Neural cell (in vitro differentiated cells): ENCODE measurements at regions not wholly inside any gene's neighbourhood (a gene's known extent, or its start where the extent isn't known, plus 50 kb on each side); places are given as distances from the start of the nearest gene placed in this dataset.

Source experiments
- H2AFZ ChIP-seq: fragments of 200-600, 300-800 bp; sonication (generic), shearing (Covaris generic); 2 replicates; pipeline ENCODE4 v1.6.0; 2014; ENCODE audit warnings: low read depth, mild to moderate bottlenecking, antibody characterized with exemption, low read length, moderate library complexity
- H3F3A ChIP-seq: fragments of 200-600 bp; shearing (Covaris generic); 2 replicates; pipeline ENCODE4 v1.6.1; 2016; ENCODE audit warnings: mild to moderate bottlenecking, moderate library complexity, mixed read lengths, antibody characterized with exemption, low read length; ENCODE audit not compliant: insufficient read depth, poor library complexity, severe bottlenecking
- H3K27ac ChIP-seq: fragments of 200-600, 300-800 bp; sonication (generic), shearing (Covaris generic); 2 replicates; pipeline ENCODE4 v1.5.1; 2014; ENCODE audit warnings: mild to moderate bottlenecking, low read length, moderate library complexity
- H3K27me3 ChIP-seq: fragments of 300-800, 200-600 bp; sonication (generic), shearing (Covaris generic); 2 replicates; pipeline ENCODE4 v1.6.0; 2014; ENCODE audit warnings: mild to moderate bottlenecking, low read depth, low read length, moderate library complexity; ENCODE audit not compliant: insufficient read depth
- H3K36me3 ChIP-seq: fragments of 300-800, 200-600 bp; sonication (generic), shearing (Covaris generic); 2 replicates; pipeline ENCODE4 v1.5.1; 2014; ENCODE audit warnings: mild to moderate bottlenecking, antibody characterized with exemption, low read length, moderate library complexity; ENCODE audit not compliant: insufficient read depth
- H3K4me2 ChIP-seq: fragments of 300-800, 200-600 bp; sonication (generic), shearing (Covaris generic); 2 replicates; pipeline ENCODE4 v1.6.0; 2014; ENCODE audit warnings: mild to moderate bottlenecking, low read length
- H3K4me3 ChIP-seq: fragments of 300-800, 200-600 bp; sonication (generic), shearing (Covaris generic); 2 replicates; pipeline ENCODE4 v1.5.1; 2014; ENCODE audit warnings: mild to moderate bottlenecking, low read length, moderate library complexity
- H3K79me2 ChIP-seq: fragments of 200-600 bp; shearing (Covaris generic); replicated peaks from 2 replicates; pipeline ENCODE4 v1.6.0; 2014; ENCODE audit warnings: mild to moderate bottlenecking, low read length, moderate library complexity; ENCODE audit not compliant: insufficient read depth
- H3K9ac ChIP-seq: fragments of 300-800, 200-600 bp; sonication (generic), shearing (Covaris generic); 2 replicates; pipeline ENCODE4 v1.6.1; 2016; ENCODE audit warnings: mild to moderate bottlenecking, low read length, mixed read lengths
- H3K9me2 ChIP-seq: fragments of 200-600 bp; shearing (Covaris generic); 2 replicates; pipeline ENCODE4 v1.6.1; 2016; ENCODE audit warnings: mild to moderate bottlenecking, low read length, mixed read lengths; ENCODE audit not compliant: insufficient read depth
- H3K9me3 ChIP-seq: fragments of 200-600, 300-800 bp; sonication (generic), shearing (Covaris generic); 2 replicates; pipeline ENCODE4 v1.6.1; 2016; ENCODE audit warnings: mild to moderate bottlenecking, mixed run types, low read length, moderate library complexity, mixed read lengths
- H4K20me1 ChIP-seq: fragments of 200-600 bp; shearing (Covaris generic); 2 replicates; pipeline ENCODE4 v1.6.1; 2016; ENCODE audit warnings: mild to moderate bottlenecking, mixed run types; ENCODE audit not compliant: insufficient read depth
- EP300 ChIP-seq: fragments of 450-650 bp; conservative IDR thresholded peaks from 2 replicates; pipeline ENCODE4 v1.6.1; 2014; ENCODE audit warnings: antibody characterized with exemption, mild to moderate bottlenecking, moderate library complexity; ENCODE audit not compliant: poor library complexity, severe bottlenecking
- EZH2 ChIP-seq: fragments of 200-600, 300-800 bp; shearing (Covaris generic), sonication (generic); IDR thresholded peaks from 2 replicates; pipeline ENCODE4 v1.6.1; 2014; ENCODE audit warnings: antibody characterized with exemption, low read length, borderline replicate concordance, mild to moderate bottlenecking; ENCODE audit not compliant: insufficient read depth, poor library complexity, severe bottlenecking
- MXI1 ChIP-seq: fragments of 450-650 bp; conservative IDR thresholded peaks from 2 replicates; pipeline ENCODE4 v1.6.1; 2014; ENCODE audit warnings: antibody characterized with exemption, mild to moderate bottlenecking; ENCODE audit not compliant: poor library complexity, severe bottlenecking
- POLR2AphosphoS5 ChIP-seq: IDR thresholded peaks from 2 replicates; pipeline ENCODE4 v1.6.1; 2012
- RAD21 ChIP-seq: fragments of 450-650 bp; conservative IDR thresholded peaks from 2 replicates; pipeline ENCODE4 v1.6.1; 2014; ENCODE audit warnings: antibody characterized with exemption, mild to moderate bottlenecking, moderate library complexity
- SMC3 ChIP-seq: fragments of 450-650 bp; conservative IDR thresholded peaks from 2 replicates; pipeline ENCODE4 v1.6.1; 2014; ENCODE audit warnings: antibody characterized with exemption, mild to moderate bottlenecking, moderate library complexity; ENCODE audit not compliant: poor library complexity
- TAF1 ChIP-seq: IDR thresholded peaks from 2 replicates; pipeline ENCODE4 v1.6.1; 2012; ENCODE audit warnings: low read depth
- TF ChIP-seq, protein P1 (sequence below): IDR thresholded peaks from 2 replicates; pipeline ENCODE4 v1.6.1; 2012; ENCODE audit warnings: borderline replicate concordance
- TF ChIP-seq, protein P2 (sequence below): fragments of 450-650 bp; IDR thresholded peaks from 2 replicates; pipeline ENCODE4 v1.5.1; 2014; ENCODE audit warnings: antibody characterized with exemption, mild to moderate bottlenecking, moderate library complexity; ENCODE audit not compliant: poor library complexity, severe bottlenecking

GRCh38 chrX:13401724-13402123, 81.9 kb upstream of the ATXN3L start:
- Histone ChIP-seq H3K4me3 (no peak overlapping the region), H3K9me3 (no peaks in the 10 kb centered on the region), H3K36me3 (no peaks in the 10 kb centered on the region), H3K4me2 (no peak overlapping the region), H3K9ac (no peak overlapping the region), H2AFZ (no peak overlapping the region), H3K27me3 (no peaks in the 10 kb centered on the region), H3F3A (no peaks in the 10 kb centered on the region), H4K20me1 (no peaks in the 10 kb centered on the region), H3K27ac (no peak overlapping the region), H3K79me2 (no peaks in the 10 kb centered on the region), H3K9me2 (no peaks in the 10 kb centered on the region)
- TF ChIP-seq TAF1 (no peak), EP300 (no peak), EZH2 (no peak), SMC3 (no peak), POLR2AphosphoS5 (no peak), MXI1 (no peak), RAD21 (no peak)
- TF ChIP-seq, protein P1, sequence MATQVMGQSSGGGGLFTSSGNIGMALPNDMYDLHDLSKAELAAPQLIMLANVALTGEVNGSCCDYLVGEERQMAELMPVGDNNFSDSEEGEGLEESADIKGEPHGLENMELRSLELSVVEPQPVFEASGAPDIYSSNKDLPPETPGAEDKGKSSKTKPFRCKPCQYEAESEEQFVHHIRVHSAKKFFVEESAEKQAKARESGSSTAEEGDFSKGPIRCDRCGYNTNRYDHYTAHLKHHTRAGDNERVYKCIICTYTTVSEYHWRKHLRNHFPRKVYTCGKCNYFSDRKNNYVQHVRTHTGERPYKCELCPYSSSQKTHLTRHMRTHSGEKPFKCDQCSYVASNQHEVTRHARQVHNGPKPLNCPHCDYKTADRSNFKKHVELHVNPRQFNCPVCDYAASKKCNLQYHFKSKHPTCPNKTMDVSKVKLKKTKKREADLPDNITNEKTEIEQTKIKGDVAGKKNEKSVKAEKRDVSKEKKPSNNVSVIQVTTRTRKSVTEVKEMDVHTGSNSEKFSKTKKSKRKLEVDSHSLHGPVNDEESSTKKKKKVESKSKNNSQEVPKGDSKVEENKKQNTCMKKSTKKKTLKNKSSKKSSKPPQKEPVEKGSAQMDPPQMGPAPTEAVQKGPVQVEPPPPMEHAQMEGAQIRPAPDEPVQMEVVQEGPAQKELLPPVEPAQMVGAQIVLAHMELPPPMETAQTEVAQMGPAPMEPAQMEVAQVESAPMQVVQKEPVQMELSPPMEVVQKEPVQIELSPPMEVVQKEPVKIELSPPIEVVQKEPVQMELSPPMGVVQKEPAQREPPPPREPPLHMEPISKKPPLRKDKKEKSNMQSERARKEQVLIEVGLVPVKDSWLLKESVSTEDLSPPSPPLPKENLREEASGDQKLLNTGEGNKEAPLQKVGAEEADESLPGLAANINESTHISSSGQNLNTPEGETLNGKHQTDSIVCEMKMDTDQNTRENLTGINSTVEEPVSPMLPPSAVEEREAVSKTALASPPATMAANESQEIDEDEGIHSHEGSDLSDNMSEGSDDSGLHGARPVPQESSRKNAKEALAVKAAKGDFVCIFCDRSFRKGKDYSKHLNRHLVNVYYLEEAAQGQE = no peak
- TF ChIP-seq, protein P2, sequence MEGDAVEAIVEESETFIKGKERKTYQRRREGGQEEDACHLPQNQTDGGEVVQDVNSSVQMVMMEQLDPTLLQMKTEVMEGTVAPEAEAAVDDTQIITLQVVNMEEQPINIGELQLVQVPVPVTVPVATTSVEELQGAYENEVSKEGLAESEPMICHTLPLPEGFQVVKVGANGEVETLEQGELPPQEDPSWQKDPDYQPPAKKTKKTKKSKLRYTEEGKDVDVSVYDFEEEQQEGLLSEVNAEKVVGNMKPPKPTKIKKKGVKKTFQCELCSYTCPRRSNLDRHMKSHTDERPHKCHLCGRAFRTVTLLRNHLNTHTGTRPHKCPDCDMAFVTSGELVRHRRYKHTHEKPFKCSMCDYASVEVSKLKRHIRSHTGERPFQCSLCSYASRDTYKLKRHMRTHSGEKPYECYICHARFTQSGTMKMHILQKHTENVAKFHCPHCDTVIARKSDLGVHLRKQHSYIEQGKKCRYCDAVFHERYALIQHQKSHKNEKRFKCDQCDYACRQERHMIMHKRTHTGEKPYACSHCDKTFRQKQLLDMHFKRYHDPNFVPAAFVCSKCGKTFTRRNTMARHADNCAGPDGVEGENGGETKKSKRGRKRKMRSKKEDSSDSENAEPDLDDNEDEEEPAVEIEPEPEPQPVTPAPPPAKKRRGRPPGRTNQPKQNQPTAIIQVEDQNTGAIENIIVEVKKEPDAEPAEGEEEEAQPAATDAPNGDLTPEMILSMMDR = no peak

GRCh38 chrX:13398839-13399238, 79.0 kb upstream of the ATXN3L start:
- Histone ChIP-seq H2AFZ (no peak overlapping the region), H3K79me2 (no peaks in the 10 kb centered on the region), H3K27ac (no peak overlapping the region), H3K4me2 (no peak overlapping the region), H3K9me3 (no peaks in the 10 kb centered on the region), H3K9me2 (no peaks in the 10 kb centered on the region), H3F3A (no peaks in the 10 kb centered on the region), H4K20me1 (no peaks in the 10 kb centered on the region), H3K27me3 (no peaks in the 10 kb centered on the region), H3K4me3 (no peak overlapping the region), H3K36me3 (no peaks in the 10 kb centered on the region), H3K9ac (no peak overlapping the region)
- no peak for TF ChIP-seq SMC3
- no peak for TF ChIP-seq TAF1
- TF ChIP-seq, protein P1 = no peak
- TF ChIP-seq, protein P2 = no peak
- no peak for TF ChIP-seq MXI1
- TF ChIP-seq EZH2 = no peak
- no peak for TF ChIP-seq EP300
- TF ChIP-seq POLR2AphosphoS5 = no peak
- TF ChIP-seq RAD21 = no peak
